Activated CD8-positive, alpha-beta memory T cell treated with anti-CD3 and anti-CD28 coated beads, Interleukin-2, amount 10 ng/mL, durations not matched to agents 7 days and 5 days (primary cell): ENCODE measurements at regions not wholly inside any gene's neighbourhood (a gene's known extent, or its start where the extent isn't known, plus 50 kb on each side); places are given as distances from the start of the nearest gene placed in this dataset.
"Not testable (repeated sequence)": the region's sequence is repeated elsewhere in the genome, so short reads cannot be mapped to it uniquely, and the experiment has no call there.

ENCODE experiments used
- ATAC-seq: fragments of 150-1000 bp; cut with Tn5 transposase; one replicate; pipeline ENCODE4 v1.10.0; 2021; ENCODE audit warnings: moderate library complexity
- CTCF ChIA-PET: fragments of 350-600 bp; sonication (Branson Sonifier 250); formaldehyde crosslinking; loops from one replicate; lab custom pipeline; 2021; ENCODE audit warnings: antibody characterized with exemption; lab: Charles Lee
- DNase-seq: peaks from one replicate; pipeline ENCODE4 v3.0.0-alpha.2; 2020
- H3K27ac Mint-ChIP-seq: one replicate; pipeline ENCODE4 v1.8.0; 2021; ENCODE audit warnings: mild to moderate bottlenecking, mixed read lengths
- H3K27me3 Mint-ChIP-seq: one replicate; pipeline ENCODE4 v1.8.0; 2021; ENCODE audit warnings: mixed read lengths
- H3K36me3 Mint-ChIP-seq: one replicate; pipeline ENCODE4 v1.8.0; 2021; ENCODE audit warnings: mild to moderate bottlenecking, mixed read lengths
- H3K4me1 Mint-ChIP-seq: one replicate; pipeline ENCODE4 v1.8.0; 2021; ENCODE audit warnings: mixed read lengths
- H3K4me3 Mint-ChIP-seq: one replicate; pipeline ENCODE4 v1.8.0; 2021; ENCODE audit warnings: mild to moderate bottlenecking, moderate library complexity, mixed read lengths
- H3K9me3 Mint-ChIP-seq: one replicate; pipeline ENCODE4 v1.8.0; 2022; ENCODE audit warnings: low read depth, mixed read lengths

- DNase-seq (no peak), ATAC-seq (no peak)
- H3K27me3 Mint-ChIP-seq: peaks cover 3% of the 10 kb centered on the region
- H3K4me3 Mint-ChIP-seq: no peak overlapping the region
- CTCF ChIA-PET: no interaction called here
- H3K27ac Mint-ChIP-seq: no peak overlapping the region
- H3K4me1 Mint-ChIP-seq: no peaks in the 10 kb centered on the region
- no peaks in the 10 kb centered on the region for H3K36me3 Mint-ChIP-seq
- H3K9me3 Mint-ChIP-seq: no peaks in the 10 kb centered on the region
Observed at GRCh38 chr7:112665709-112666108, 124.5 kb downstream of the TMEM168 start.

- Mint-ChIP-seq H3K4me3 (no peak overlapping the region), H3K9me3 (no peaks in the 10 kb centered on the region), H3K4me1 (no peaks in the 10 kb centered on the region), H3K27me3 (peaks cover 3% of the 10 kb centered on the region), H3K36me3 (no peaks in the 10 kb centered on the region), H3K27ac (no peak overlapping the region)
- CTCF ChIA-PET: no interaction called here
- ATAC-seq (no peak), DNase-seq (no peak)
Observed at GRCh38 chr7:112668561-112668960, 121.6 kb downstream of the TMEM168 start.

- Mint-ChIP-seq H3K27ac (no peak overlapping the region), H3K4me3 (no peak overlapping the region), H3K4me1 (no peaks in the 10 kb centered on the region), H3K9me3 (no peaks in the 10 kb centered on the region), H3K27me3 (peaks cover 3% of the 10 kb centered on the region), H3K36me3 (no peaks in the 10 kb centered on the region)
- ATAC-seq (no peak), DNase-seq (no peak)
- CTCF ChIA-PET: no interaction called here
Observed at GRCh38 chr7:112669306-112669705, 120.9 kb downstream of the TMEM168 start.

GRCh38 chr7:112670193-112670592 is 120.0 kb downstream of the TMEM168 start:
- no peak overlapping the region for H3K4me3 Mint-ChIP-seq
- DNase-seq: no peak
- no peak overlapping the region for H3K27ac Mint-ChIP-seq
- H3K27me3 Mint-ChIP-seq: peaks cover 3% of the 10 kb centered on the region
- H3K36me3 Mint-ChIP-seq: no peaks in the 10 kb centered on the region
- no peak for ATAC-seq
- H3K9me3 Mint-ChIP-seq: no peaks in the 10 kb centered on the region
- CTCF ChIA-PET: no interaction called here
- no peaks in the 10 kb centered on the region for H3K4me1 Mint-ChIP-seq

GRCh38 chr7:112678626-112679025 is 111.6 kb downstream of the TMEM168 start:
- no peak overlapping the region for H3K4me3 Mint-ChIP-seq
- no peak overlapping the region for H3K27ac Mint-ChIP-seq
- CTCF ChIA-PET: interaction anchor here (1.2 kb wide), 1 partner anchor 14 kb away, joined by 3 read pairs; no protein-coding TSS in a partner anchor
- H3K36me3 Mint-ChIP-seq: no peaks in the 10 kb centered on the region
- no peaks in the 10 kb centered on the region for H3K4me1 Mint-ChIP-seq
- DNase-seq (no peak), ATAC-seq (no peak)
- H3K27me3 Mint-ChIP-seq: peaks cover 2% of the 10 kb centered on the region
- H3K9me3 Mint-ChIP-seq: no peaks in the 10 kb centered on the region

GRCh38 chr7:112689466-112690177 is 100.6 kb downstream of the TMEM168 start:
- H3K4me3 Mint-ChIP-seq, H3K27ac Mint-ChIP-seq, ATAC-seq, DNase-seq, H3K4me1 Mint-ChIP-seq, H3K27me3 Mint-ChIP-seq, CTCF ChIA-PET, H3K9me3 Mint-ChIP-seq, H3K36me3 Mint-ChIP-seq: not testable (repeated sequence)

- Mint-ChIP-seq H3K4me1 (no peaks in the 10 kb centered on the region), H3K9me3 (peaks cover 2% of the 10 kb centered on the region), H3K36me3 (no peaks in the 10 kb centered on the region), H3K27ac (no peak overlapping the region), H3K4me3 (no peak overlapping the region), H3K27me3 (peaks cover 3% of the 10 kb centered on the region)
- DNase-seq (no peak), ATAC-seq (no peak)
- CTCF ChIA-PET: interaction anchor here (1.0 kb wide), 1 partner anchor 14 kb away, joined by 3 read pairs; no protein-coding TSS in a partner anchor
Observed at GRCh38 chr7:112692333-112692732, 97.9 kb downstream of the TMEM168 start.

- H3K27ac Mint-ChIP-seq, ATAC-seq, H3K4me1 Mint-ChIP-seq, H3K4me3 Mint-ChIP-seq, H3K9me3 Mint-ChIP-seq, H3K27me3 Mint-ChIP-seq, H3K36me3 Mint-ChIP-seq, CTCF ChIA-PET, DNase-seq: not testable (repeated sequence)
Observed at GRCh38 chr7:112697211-112697610, 93.0 kb downstream of the TMEM168 start.

- H3K4me3 Mint-ChIP-seq: no peak overlapping the region
- peaks cover 1% of the 10 kb centered on the region for H3K9me3 Mint-ChIP-seq
- CTCF ChIA-PET: no interaction called here
- no peak for DNase-seq
- no peak overlapping the region for H3K27ac Mint-ChIP-seq
- H3K36me3 Mint-ChIP-seq: no peaks in the 10 kb centered on the region
- no peak for ATAC-seq
- no peaks in the 10 kb centered on the region for H3K27me3 Mint-ChIP-seq
- no peaks in the 10 kb centered on the region for H3K4me1 Mint-ChIP-seq
Observed at GRCh38 chr7:112699725-112700513, 90.3 kb downstream of the TMEM168 start.

GRCh38 chr7:112701456-112701855 is 88.7 kb downstream of the TMEM168 start:
- H3K27me3 Mint-ChIP-seq: no peaks in the 10 kb centered on the region
- H3K4me1 Mint-ChIP-seq: no peaks in the 10 kb centered on the region
- CTCF ChIA-PET: no interaction called here
- no peaks in the 10 kb centered on the region for H3K9me3 Mint-ChIP-seq
- H3K36me3 Mint-ChIP-seq: no peaks in the 10 kb centered on the region
- no peak overlapping the region for H3K4me3 Mint-ChIP-seq
- no peak for DNase-seq
- H3K27ac Mint-ChIP-seq: no peak overlapping the region
- ATAC-seq: no peak

- no peaks in the 10 kb centered on the region for H3K36me3 Mint-ChIP-seq
- CTCF ChIA-PET: no interaction called here
Observed at GRCh38 chr7:112707655-112708054, 82.5 kb downstream of the TMEM168 start.

GRCh38 chr7:112708236-112708635 is 82.0 kb downstream of the TMEM168 start:
- no peaks in the 10 kb centered on the region for H3K27me3 Mint-ChIP-seq
- H3K27ac Mint-ChIP-seq: no peak overlapping the region
- H3K36me3 Mint-ChIP-seq: no peaks in the 10 kb centered on the region
- DNase-seq: no peak
- H3K4me1 Mint-ChIP-seq: no peaks in the 10 kb centered on the region
- ATAC-seq: no peak
- H3K4me3 Mint-ChIP-seq: no peak overlapping the region
- no peaks in the 10 kb centered on the region for H3K9me3 Mint-ChIP-seq
- CTCF ChIA-PET: no interaction called here

More at GRCh38 chr7:112707655-112708054, 82.5 kb downstream of the TMEM168 start:
- Mint-ChIP-seq H3K9me3 (no peaks in the 10 kb centered on the region), H3K4me3 (no peak overlapping the region), H3K27ac (no peak overlapping the region), H3K27me3 (no peaks in the 10 kb centered on the region), H3K4me1 (no peaks in the 10 kb centered on the region)
- no peak for ATAC-seq
- DNase-seq: no peak
